Activated CD4-positive, alpha-beta T cell treated with anti-CD3 and anti-CD28 coated beads for 4 hours (primary cell): ENCODE measurements at regions not wholly inside any gene's neighbourhood (a gene's known extent, or its start where the extent isn't known, plus 50 kb on each side); places are given as distances from the start of the nearest gene placed in this dataset.
"Not testable (repeated sequence)": the region's sequence is repeated elsewhere in the genome, so short reads cannot be mapped to it uniquely, and the experiment has no call there.

Experiments used
- DNase-seq, 2 donors: peaks; one replicate each; pipeline ENCODE4 v3.0.0-alpha.2; 2020

DNA sequence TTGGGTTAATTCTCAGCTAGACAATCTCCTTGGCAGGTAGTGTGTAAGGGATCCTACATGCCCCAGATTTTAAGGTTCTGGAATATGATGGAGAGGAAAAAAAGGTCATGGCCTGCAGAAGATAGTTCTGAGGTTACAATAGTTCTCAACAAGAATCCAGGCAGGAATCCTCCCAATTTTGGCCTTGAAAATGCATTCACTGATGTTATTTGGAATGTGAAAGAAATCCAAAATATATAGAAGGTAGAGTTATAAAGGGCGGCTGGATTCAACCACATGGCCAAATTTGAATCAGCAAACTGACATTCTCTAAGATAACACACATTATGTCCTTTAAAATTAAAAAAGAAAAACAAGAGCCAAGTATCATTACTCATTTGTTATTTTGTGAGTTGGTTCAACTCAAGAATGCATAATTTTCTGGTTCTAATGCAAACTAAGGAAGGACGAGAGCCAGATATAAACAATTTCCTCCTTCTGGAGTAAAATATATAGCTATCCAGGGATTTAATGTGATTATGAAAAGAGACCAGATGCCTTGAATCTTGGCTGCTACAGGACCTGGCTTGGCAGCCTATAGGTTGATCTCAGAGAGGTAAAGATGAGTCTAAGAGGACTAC, 177.0 kb upstream of the G2E3 start:
- no peak for DNase-seq

DNA sequence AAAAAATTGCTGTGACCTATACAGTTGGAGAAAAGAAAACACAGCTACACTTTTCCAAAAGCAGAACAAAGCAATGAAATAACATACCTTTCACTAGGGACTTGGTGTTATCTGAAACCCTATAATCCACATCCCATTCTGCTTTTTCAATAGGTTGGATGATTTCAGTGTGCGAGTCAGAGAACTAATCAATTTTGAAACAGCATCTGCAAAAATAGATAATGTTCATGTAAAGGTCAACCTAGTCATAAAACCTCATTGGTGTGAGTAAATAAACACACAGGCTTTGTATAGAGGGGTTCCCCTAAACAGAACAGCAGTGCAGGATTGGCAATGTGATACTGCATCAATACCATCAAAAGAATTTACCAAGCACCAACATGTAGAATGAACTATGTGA, 173.0 kb upstream of the G2E3 start:
- no peak for DNase-seq

DNA sequence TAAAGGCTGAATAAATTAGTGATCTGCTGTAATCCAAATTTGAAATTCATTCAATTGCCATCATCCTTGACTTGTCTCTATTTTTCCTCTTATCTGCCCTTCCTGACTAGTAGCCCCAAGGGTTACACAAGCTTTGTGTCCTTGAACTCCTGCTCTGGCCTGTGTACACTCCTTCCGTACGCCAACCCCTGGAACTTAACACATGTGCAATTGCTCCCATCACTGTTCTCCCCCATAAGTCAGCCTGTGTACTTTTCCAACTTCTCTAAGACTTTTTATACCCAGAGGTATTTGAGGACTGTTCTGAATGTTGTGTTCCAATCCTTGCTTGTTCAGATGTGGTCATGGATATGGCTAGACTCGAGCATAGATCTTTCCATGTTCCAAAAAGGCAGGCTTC, 171.1 kb upstream of the G2E3 start:
- DNase-seq = no peak

DNA sequence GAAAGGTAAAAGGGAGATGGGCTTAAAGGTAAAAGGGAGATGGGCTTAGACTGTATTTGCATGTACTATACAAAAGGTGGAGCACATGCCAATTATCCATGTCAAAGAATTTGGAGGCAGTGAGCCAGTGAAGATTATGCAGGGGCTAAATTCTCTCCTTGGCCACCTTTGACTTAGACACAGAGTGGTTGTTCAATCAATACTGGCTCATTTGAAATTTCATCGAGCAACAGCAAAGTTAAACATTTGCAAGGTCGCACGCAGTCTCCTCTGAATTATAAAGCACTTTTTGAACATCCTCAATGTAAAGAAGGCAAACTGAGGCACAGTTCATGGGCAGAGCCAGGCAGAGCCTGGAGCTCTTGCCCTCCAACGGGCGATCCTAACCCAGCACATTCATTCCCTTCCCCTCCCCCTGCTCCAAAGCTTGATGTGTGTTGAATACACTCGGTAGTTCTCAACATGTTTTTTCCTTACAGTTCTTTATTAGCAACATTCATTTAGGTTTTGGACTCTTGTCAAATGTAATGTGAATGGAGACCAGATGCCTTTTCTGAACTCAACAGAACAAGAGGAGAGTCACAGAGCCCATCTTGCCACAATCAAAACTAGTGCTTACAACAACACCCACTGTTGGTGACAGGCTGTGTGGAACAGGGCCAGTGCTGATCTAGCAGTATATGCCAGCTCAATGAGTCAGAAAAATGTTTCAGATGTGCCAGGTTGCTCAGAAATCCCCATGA, 169.7 kb upstream of the G2E3 start:
- DNase-seq = no peak

DNA sequence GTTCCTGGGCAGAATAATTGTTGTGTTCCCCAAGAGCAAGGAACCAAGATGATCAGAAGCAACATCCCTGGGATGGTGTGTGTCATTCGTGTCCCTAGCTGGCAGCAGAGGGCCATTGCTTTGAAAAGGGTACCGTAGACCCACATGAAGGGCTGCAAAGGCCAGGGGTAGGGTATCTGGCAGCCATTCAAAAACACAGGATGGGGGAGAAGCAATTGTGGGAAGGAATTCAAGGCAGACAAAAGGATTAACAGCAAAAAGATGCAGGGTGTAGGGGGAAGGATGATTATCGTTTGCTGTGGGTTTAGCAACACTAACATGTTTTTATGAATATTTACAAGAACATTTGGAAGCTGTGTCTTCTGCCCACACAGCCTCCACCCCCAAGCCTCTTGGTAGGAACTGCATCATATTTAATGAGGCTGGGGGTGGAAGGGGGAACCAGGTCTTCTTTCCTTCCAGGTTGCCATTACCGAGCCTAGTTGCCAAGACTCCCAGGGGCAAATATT, 169.0 kb upstream of the G2E3 start:
- DNase-seq = no peak

DNA sequence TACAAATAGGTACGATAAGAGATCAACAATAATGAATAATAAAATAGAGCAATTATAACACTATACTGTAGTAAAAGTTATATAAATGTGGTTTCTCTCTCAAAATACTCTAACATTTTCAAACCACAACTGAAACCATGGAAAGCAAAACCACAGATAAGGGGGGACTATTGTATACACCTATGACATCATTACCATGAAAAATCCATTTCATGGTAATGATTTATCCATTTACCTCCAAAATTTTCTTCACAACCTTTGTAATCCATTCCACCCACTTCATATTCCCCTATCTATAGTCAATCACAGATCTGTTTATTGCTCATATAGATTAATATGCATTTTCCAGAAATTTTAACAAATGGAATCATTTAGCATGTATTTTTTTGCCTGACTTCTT, 163.9 kb upstream of the G2E3 start:
- no peak for DNase-seq

DNA sequence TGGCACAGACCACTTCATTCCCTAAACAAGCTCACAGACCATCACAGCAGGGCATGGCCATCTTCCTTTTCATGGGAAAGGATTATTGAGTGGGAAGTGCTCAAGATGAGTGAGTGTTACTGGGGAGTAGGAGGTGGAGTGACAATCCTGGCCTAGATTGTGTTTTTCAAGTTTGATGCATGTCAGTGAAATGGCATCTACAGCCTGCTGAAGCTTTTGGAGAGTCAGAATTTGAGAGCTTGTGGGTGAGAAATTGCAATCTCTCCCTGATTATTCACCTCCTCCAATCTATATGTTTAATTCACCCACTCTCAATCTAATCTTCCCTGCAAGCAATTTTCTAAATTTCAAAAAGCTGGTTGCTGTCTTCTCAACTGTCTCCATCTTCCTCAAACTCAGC, 156.1 kb upstream of the G2E3 start:
- no peak for DNase-seq

DNA sequence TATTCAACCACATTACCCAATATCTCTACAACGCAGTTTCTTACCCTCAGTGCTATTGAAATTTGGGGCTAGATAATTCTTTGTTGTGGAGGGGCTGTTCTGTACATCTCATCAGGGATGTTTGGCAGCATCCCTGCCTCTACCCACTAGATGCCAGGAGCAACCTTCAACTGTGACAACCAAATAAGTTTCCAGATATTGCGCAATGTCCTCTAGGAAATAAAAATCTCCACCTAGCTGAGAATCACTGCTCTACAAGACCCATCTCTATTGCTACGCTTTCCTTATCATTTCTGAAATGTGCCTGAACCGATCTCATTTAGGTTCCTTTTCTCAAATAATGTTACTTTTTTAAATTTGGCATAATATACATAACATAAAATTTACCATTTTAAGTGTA, 155.2 kb upstream of the G2E3 start:
- no peak for DNase-seq

DNA sequence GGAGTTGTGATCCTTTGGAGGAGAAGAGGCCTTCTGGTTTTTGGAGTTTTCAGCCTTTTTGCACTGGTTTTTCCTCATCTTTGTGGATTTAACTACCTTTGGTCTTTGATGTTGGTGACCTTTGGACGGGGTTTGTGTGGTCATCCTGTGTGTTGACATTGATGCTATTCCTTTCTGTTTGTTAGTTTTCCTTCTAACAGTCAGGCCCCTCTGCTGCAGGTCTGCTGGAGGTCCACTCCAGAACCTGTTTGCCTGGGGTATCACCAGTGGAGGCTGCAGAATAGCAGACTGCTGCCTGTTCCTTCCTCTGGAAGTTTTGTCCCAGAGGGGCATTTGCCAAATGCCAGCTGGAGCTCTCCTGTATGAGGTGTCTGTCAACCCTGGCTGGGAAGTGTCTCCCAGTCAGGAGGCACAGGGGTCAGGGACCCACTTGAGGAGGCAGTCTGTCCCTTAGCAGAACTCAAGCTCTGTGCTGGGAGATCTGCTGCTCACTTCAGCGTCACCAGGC, 149.4 kb upstream of the G2E3 start:
- DNase-seq = not testable (repeated sequence)

DNA sequence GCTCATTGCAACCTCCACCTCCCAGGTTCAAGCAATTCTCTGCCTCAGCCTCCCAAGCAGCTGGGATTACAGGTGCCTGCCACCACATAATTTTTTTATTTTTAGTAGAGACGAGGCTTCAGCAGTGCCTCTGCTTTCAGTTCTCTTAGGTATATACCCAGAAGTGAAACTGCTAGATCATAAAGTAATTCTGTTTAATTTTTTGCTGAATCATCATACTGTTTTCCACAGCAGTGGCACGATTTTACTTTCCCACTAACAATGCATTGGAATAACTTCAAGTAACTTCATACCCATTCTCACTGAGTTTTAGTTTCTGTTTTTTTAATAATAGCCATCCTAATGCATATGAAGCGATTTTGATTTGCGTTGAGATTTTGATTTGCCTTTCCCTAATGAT, 148.0 kb upstream of the G2E3 start:
- no peak for DNase-seq

DNA sequence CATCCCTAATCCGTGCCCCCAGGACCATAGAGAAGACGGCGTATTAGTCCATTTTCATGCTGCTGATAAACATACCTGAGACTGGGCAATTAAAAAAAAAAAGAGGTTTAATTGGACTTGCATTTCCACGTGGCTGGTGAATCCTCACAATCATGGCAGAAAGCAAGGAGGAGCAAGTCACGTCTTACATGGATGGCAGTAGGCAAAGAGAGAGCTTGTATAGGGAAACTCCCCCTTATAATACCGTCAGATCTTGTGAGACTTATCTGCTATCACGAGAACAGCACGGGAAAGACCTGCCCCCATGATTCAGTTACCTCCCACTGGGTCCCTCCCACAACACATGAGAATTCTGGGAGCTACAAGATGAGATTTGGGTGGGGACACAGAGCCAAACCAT, 145.8 kb upstream of the G2E3 start:
- DNase-seq = not testable (repeated sequence)

DNA sequence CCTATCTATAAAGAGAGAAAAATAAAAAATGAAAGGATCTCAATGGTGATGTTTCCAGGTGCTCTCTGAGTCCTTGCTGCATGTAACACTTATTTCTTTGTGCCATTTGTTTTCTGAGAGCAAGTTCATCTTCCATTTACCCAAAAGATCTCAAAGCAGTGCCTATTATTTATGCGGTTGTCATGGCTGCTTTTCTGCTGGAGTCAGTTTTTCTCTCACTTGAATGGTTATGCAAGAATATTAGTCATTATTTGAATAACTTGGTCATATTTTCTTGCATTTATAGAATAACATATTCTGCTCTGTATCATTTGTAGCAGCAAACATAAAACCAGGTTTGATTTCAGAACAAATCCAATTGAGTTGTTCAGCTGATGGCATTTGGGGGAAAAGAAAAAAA, 141.8 kb upstream of the G2E3 start:
- no peak for DNase-seq

DNA sequence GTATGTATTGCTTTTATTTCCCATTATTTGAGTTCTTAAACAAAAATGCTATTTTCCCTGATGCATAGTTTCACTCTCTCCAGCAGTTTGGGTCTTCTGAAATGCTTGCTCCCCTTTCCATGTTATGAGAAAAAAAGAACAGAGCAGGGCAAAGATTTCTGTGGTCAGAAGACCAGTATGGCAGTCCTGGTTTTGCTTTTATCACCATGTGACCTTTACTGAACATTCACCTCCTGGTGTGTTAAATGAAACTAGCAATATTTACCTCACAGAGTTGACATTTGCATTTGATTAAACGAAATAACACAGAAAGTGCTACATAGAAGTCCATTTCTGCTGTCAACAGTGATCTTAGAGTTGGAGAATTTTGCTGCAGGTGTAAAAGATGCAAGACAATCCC, 141.0 kb upstream of the G2E3 start:
- DNase-seq = no peak

DNA sequence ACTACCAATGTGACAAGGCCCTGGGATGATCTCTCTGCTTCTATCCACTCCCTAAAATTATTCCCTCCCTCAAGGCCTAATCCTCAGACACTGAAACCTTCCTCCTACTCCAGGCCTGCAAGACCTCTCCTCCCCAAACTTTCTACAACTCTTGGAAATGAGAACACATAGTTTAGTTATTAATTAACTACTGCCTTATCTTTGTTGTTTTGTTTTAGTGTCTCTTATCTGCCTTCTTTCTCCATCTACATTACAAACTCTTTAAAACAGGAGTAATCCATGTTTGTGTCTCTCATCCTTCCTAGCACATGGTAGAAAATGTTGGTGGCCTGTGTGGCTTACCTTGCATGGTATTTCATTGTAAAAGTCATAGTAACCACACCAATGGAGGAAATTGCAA, 139.9 kb upstream of the G2E3 start:
- no peak for DNase-seq

DNA sequence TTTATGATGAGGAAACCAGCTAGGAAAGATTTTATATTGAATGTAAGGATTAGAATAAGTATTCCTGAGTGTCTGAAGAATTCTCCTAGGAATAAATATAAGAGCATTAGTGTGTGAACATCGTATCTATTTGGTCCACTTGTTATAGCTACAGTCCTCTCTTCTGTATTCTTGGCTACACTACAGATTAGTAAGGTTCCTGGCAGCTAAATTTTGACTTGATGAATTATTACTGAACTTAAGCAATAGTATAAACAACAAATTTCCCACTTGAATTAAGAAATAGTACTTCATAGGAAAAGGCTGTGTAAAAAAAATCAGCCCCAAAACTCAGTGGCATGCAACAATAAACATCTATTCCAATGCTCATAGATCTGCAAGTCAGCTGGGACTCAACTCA, 138.4 kb upstream of the G2E3 start:
- no peak for DNase-seq

DNA sequence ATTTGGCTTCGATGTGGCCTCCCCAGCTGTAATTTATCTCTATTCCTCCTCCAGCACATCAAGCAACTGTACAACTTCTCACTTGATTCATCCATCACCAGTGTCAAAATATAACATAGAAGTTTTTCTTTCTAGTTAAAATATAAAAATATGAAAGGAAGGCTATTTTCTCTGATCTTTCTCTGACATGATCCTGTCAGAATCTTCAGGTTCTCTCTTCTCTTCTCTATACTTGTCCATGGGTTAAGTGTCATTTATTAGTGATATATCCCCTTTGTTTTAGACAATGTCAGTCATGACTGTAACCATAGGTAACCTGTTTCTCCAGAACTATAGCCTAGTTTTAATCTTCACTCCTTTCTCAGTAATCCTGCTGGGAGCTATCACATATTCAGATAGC, 132.5 kb upstream of the G2E3 start:
- DNase-seq = no peak

DNA sequence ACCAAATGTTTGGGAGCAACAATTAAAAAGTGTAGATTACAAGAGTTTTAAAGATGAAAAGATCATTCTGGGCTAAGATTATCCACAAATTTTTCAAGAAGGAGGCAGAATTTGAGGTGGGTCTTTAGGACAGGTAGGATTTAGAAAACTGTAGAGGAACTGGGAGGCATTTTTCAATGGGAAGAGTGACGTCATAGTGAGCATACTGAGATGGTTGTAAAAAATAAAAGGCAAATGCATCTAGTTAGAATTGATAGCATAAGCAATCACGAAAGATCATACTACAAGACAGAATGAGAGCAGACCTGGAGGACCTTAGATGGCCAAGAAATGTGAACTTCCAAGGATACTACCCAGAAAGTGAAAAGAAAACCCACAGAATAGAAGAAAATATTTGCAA, 131.6 kb upstream of the G2E3 start:
- no peak for DNase-seq

DNA sequence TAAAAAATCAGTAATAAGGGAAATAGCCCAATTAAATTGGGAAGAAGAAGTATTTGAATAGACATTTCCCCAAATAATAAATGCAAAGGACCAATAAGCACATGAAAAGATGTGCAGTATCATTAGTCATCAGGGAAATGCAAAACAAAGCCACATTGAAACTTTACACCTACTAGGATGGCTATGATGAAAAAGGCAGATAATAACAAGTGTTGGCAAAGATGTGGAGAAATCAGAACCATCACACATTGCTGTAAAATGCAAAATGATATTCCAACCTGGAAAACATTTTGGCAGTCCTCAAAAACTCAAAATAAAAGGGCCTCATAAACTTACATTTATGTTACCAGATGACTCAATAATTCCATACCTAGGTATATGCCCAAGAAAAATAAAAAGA, 131.1 kb upstream of the G2E3 start:
- no peak for DNase-seq

DNA sequence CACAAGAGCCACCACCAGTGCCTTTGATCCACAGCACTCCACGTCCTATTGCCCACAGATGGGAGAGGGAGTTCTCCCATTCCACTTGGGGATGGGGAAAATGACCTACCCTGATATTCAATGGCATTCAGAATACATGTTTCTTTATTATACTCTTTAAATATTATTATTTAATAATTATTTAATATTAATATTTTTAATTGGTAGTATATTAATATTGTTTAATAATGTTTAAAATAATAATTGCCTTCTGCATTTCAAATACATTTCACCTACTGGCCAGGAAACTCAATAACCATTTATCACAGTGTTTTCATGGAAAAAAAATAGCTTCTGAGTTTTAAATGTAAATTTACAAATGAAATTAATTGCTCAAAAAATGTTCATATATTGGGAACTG, 127.4 kb upstream of the G2E3 start:
- no peak for DNase-seq

DNA sequence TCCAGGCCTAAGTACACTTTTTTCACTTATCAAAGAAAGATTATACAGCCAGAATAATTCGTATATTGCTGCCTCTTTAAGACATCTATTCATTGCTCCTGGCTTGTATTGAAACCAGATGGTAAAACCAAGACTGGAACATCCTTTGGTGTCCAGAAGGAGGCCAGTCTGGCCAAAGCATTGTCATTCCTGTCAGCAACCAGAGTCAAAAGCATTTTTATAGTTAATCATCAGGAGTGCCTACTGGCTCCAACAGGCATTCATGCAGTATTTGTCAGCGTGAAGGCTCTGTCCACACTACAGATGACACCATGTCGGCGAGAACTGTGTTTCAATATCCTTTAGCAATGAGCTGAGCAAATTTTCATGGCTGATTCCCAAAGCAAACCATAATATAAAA, 118.0 kb upstream of the G2E3 start:
- DNase-seq = no peak

DNA sequence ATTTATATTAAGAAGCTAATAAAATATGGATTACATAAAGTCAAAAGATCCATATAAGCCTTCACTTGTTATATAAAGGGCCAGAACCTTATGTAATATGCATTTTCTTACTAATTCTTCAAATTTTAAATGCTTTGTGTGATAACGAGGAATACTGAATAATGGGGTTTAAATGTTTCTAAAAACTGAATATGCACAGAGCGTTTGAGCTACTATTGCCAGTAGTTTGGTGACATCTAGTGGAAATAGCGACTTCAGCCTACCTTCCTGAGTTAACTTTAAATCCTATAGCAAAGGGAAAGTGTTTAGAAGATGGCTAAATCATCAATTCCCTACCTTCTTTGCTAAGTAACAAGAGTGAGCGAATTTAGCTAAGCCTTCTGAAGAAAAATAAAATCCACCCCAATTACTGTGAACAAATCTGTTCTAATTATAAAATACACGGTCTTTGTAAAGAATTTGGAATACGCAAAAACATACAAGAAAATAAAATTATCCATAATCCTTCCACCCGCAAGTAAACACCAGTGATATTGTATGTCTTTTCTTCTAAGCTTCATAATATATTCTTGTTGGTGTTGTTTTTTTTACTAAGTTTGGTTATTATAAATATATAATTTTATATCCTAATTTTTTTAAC, 115.5 kb upstream of the G2E3 start:
- no peak for DNase-seq

DNA sequence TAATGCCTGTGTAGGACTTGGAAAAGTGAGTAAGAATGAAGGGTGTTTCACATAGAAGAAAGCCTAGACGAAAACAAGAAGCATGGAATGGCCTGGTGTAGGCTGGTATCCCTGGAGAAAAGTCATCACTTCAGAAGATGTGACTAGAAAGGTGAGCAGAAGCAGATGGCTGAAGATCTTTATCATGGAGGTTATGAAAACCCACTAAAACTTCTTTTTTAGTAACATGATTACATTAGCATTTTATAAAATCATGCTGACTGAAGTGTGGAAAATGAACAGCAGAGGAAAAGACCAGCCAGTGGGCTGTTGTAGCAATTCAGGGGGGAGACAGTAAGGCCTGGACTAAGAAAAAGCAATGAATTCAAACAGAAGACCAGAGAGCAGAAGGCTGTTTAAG, 114.5 kb upstream of the G2E3 start:
- no peak for DNase-seq

DNA sequence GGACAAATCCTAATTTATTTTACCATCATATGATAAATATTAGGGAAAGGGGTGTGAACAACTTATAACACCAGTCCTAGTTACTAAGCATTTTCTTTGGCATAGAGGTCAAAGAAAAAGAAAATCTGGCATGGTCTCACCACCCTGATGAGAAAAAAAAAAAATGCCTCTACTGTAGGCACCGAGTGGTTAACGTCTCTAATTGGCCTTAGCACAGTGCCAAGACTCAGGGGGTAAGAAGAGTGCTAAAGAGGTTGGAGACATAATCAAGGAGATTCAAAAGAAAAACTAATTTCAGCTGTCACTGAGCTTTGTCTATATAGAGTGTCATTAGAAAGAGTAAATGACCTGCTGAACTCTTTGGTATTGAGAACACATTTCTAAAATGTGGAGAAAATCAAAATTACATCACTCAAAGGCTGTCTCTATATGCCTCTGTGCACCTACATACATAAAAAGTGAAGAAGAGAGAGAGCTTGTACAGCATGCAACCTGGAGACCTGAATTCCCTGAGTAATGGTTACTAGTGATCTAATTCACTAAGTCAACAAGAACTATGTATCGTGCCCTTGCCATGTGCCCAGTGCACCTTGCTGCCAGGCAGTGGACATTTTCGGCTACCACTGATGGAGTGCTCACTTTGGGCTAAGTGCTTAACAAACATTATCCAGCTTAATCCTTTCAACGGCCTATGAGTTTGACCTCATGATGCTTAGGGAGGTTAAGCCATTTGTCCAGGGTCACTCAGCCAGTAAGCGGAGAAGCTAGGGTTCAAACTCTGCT, 113.8 kb upstream of the G2E3 start:
- no peak for DNase-seq
